Gastrocnemius medialis (tissue), 4 donors: ENCODE measurements at regions not wholly inside any gene's neighbourhood (a gene's known extent, or its start where the extent isn't known, plus 50 kb on each side); places are given as distances from the start of the nearest gene placed in this dataset.

Experiments used
- ATAC-seq, 2 donors: fragments of 150-250 bp; one replicate each; pipeline ENCODE4 v1.9.1; 2016
- DNase-seq, 2 donors: peaks; one replicate each; pipeline ENCODE4 v3.0.0-alpha.2; 2019
- H3K27ac ChIP-seq, 4 donors: fragments of 200-600 bp; sonication (generic); 1 replicate in 1 of 4; 2 replicates in 3 of 4; pipeline ENCODE4 v1.5.1; 2016 to 2018; ENCODE audit warnings: mild to moderate bottlenecking in 2 of 4, moderate library complexity in 1 of 4
- H3K27me3 ChIP-seq, 3 donors: fragments of 200-600 bp; sonication (generic) in 2 of 3; 1 replicate in 1 of 3; 2 replicates in 2 of 3; pipeline versions ENCODE4 v1.5.1 to v1.6.0; 2016 to 2019; ENCODE audit warnings: mild to moderate bottlenecking in 1 of 3, moderate library complexity in 1 of 3
- H3K36me3 ChIP-seq, 2 donors: fragments of 200-600 bp; sonication (generic) in 1 of 2; one replicate each; pipeline ENCODE4 v1.5.1; 2017 to 2018
- H3K4me1 ChIP-seq, 2 donors: fragments of 200-600 bp; sonication (generic) in 1 of 2; one replicate each; pipeline ENCODE4 v1.5.1; 2016 to 2017; ENCODE audit warnings: mild to moderate bottlenecking in 2 of 2
- H3K4me3 ChIP-seq, 4 donors: fragments of 200-600 bp; sonication (generic) in 3 of 4; 1 replicate in 1 of 4; 2 replicates in 3 of 4; pipeline ENCODE4 v1.5.1; 2016 to 2019; ENCODE audit warnings: mild to moderate bottlenecking in 2 of 4
- H3K9me3 ChIP-seq, 3 donors: fragments of 200-600 bp; sonication (generic) in 2 of 3; 1 replicate in 1 of 3; 2 replicates in 2 of 3; pipeline ENCODE4 v1.5.1; 2016 to 2019
- POLR2A ChIP-seq, 2 donors: fragments of 450-650 bp; IDR thresholded peaks; one replicate each; pipeline ENCODE4 v1.6.1; 2017; ENCODE audit warnings: antibody characterized with exemption in 2 of 2, mild to moderate bottlenecking in 2 of 2, moderate library complexity in 2 of 2
- in situ Hi-C, 4 donors: fragments of 200-750 bp; cut with MboI; loops; one replicate each; pipeline versions ENCODE4 v1.15.0 to v1.8.0; 2017; ENCODE audit warnings: low sequenced_read_pairs in 4 of 4
- intact Hi-C: fragments of 100-400 bp; cut with DNase I; formaldehyde crosslinking; loops from one replicate; pipeline ENCODE4 v1.15.1; 2023; ENCODE audit warnings: low total_unique reads
- TF ChIP-seq, protein P1 (sequence below), 5 experiments: fragments of 450-650 bp in 3 of 5; fragments of 200-600 bp in 2 of 5; sonication (generic) in 2 of 5; IDR thresholded peaks in 4 of 5; conservative IDR thresholded peaks in 1 of 5; 1 replicate in 4 of 5; 2 replicates in 1 of 5; pipeline ENCODE4 v1.5.1; 2016 to 2019; ENCODE audit warnings: antibody characterized with exemption in 5 of 5, mild to moderate bottlenecking in 3 of 5, moderate library complexity in 3 of 5

DNA sequence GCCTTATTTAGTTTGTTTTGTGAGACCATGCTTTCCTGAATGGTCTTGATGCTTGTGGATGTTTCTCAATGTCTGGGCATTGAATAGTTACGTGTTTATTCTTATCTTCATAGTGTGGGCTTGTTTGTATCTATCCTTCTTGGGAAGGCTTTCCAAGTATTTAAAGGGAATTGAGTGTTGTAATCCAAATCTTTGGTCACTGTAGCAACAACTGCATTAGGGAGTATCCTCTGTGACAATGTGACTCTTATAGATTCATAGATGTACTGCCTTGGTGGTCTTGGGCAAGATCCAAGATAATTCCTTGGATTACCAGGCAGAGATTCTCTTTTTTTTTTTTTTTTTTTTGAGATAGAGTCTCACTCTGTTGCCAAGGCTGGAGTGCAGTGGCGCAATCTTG is 598.4 kb downstream of the CBLN4 start:
- intact Hi-C loops = no loop called here

DNA sequence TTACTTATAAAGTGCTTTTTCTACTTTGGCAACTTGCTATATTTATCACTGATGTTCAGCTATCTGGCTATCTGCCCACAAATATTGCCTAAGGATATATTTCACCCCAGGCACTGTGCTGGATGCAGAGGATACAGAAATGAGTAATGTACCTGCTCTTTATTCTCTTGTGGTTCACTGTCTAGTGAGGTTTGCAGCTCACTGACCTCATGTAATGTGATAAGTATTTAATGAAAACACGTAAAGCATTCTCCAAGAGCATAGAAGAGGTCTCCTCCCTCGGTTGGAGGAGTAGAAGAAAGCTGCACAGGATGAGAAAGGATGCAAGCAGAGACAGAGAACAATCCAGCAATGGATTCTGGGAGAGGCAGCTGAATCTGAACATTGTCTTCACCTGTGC is 610.7 kb downstream of the CBLN4 start:
- DNase-seq (no peak), ATAC-seq (no peak)
- no peaks in the 10 kb centered on the region for H3K36me3 ChIP-seq
- TF ChIP-seq, protein P1, sequence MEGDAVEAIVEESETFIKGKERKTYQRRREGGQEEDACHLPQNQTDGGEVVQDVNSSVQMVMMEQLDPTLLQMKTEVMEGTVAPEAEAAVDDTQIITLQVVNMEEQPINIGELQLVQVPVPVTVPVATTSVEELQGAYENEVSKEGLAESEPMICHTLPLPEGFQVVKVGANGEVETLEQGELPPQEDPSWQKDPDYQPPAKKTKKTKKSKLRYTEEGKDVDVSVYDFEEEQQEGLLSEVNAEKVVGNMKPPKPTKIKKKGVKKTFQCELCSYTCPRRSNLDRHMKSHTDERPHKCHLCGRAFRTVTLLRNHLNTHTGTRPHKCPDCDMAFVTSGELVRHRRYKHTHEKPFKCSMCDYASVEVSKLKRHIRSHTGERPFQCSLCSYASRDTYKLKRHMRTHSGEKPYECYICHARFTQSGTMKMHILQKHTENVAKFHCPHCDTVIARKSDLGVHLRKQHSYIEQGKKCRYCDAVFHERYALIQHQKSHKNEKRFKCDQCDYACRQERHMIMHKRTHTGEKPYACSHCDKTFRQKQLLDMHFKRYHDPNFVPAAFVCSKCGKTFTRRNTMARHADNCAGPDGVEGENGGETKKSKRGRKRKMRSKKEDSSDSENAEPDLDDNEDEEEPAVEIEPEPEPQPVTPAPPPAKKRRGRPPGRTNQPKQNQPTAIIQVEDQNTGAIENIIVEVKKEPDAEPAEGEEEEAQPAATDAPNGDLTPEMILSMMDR (IDR thresholded peaks at IDR 0.05 in 4 of 5, conservative IDR thresholded peaks at IDR 0.05 in 1 of 5) = no peak
- no peak for TF ChIP-seq POLR2A (IDR thresholded peaks at IDR 0.05)
- no peak overlapping the region for H3K4me3 ChIP-seq
- no peaks in the 10 kb centered on the region for H3K4me1 ChIP-seq
- H3K27me3 ChIP-seq = no peaks in the 10 kb centered on the region
- intact Hi-C loops = no loop called here
- H3K27ac ChIP-seq = no peak overlapping the region
- in situ Hi-C loops = no loop called here
- no peaks in the 10 kb centered on the region for H3K9me3 ChIP-seq

More for the DNA sequence above, 598.4 kb downstream of the CBLN4 start:
- H3K27ac ChIP-seq = no peak overlapping the region
- no peak for ATAC-seq
- no peak overlapping the region for H3K4me3 ChIP-seq
- H3K27me3 ChIP-seq = no peaks in the 10 kb centered on the region
- TF ChIP-seq, protein P1 (IDR thresholded peaks at IDR 0.05 in 4 of 5, conservative IDR thresholded peaks at IDR 0.05 in 1 of 5) = no peak
- no peak for TF ChIP-seq POLR2A (IDR thresholded peaks at IDR 0.05)
- H3K9me3 ChIP-seq = no peaks in the 10 kb centered on the region
- H3K36me3 ChIP-seq = no peaks in the 10 kb centered on the region
- in situ Hi-C loops = no loop called here
- no peaks in the 10 kb centered on the region for H3K4me1 ChIP-seq
- no peak for DNase-seq

DNA sequence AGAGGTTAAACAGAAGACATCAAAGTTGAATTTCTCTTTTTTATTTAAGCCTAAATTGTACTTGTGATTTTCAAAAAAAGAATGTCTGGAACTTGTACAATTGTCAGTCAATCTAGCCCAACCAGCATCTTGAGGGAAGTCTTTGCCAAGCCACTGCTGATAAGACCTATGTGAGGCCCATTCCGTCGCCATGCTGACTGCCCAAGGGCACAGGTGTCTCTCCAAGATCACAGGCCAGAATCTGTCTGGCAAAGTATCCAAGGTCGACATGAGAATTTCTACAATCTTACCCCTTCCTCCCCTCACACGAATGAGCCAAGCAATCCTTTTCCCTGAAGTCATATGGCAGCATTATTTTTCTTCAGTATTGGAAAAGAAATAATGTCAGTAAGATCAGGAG is 614.5 kb downstream of the CBLN4 start:
- no peak for ATAC-seq
- Histone ChIP-seq H3K27ac (no peak overlapping the region), H3K4me3 (no peak overlapping the region), H3K4me1 (no peaks in the 10 kb centered on the region), H3K9me3 (no peaks in the 10 kb centered on the region), H3K36me3 (no peaks in the 10 kb centered on the region), H3K27me3 (no peaks in the 10 kb centered on the region)
- TF ChIP-seq, protein P1 (IDR thresholded peaks at IDR 0.05 in 4 of 5, conservative IDR thresholded peaks at IDR 0.05 in 1 of 5) = no peak
- TF ChIP-seq POLR2A (IDR thresholded peaks at IDR 0.05) = no peak
- intact Hi-C loops = no loop called here
- in situ Hi-C loops = no loop called here
- DNase-seq = no peak

DNA sequence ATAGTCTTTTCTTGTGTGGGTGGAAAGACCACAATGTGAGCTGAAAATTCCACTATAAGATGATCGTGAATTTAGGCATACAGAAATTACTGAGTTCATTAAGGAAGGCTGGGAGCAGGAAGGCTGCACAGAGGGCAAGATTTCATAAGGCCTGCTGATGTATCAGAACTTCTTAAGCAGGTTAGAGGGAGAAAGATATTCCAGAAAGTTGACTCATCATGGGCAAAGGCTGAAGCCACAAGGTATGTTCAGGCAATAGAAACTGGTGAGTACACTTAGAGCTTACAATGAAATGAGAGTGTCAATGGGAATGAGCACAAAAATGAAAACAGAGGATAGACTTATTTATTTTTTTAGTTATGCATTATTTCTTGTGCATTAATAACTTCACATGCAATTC is 618.6 kb downstream of the CBLN4 start:
- Histone ChIP-seq H3K9me3 (no peaks in the 10 kb centered on the region), H3K4me3 (no peak overlapping the region), H3K4me1 (no peaks in the 10 kb centered on the region), H3K27me3 (no peaks in the 10 kb centered on the region), H3K27ac (no peak overlapping the region), H3K36me3 (no peaks in the 10 kb centered on the region)
- no peak for TF ChIP-seq POLR2A (IDR thresholded peaks at IDR 0.05)
- TF ChIP-seq, protein P1 (IDR thresholded peaks at IDR 0.05 in 4 of 5, conservative IDR thresholded peaks at IDR 0.05 in 1 of 5) = no peak
- intact Hi-C loops (no loop called here), in situ Hi-C loops (no loop called here)
- DNase-seq (no peak), ATAC-seq (no peak)

DNA sequence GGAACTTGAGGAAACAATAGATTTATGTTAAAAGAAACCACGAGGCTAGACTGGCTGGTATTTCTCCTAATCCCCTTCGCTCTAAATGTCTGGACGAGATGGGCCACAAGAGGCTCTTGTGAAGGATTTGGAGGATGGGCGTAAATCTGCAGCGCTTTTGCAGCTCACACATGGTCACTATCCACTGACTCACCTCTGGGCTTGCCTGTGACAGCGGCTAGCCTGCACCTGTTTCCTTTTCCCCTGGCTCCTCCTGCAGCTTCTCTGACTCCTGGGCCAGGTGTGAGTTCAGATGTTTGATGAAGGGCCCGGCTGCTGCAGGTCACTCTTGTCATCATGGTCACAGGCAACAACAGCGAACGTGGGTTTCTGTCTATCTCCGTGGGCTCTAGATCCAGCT is 629.4 kb downstream of the CBLN4 start:
- no peaks in the 10 kb centered on the region for H3K4me1 ChIP-seq
- no peak for TF ChIP-seq POLR2A (IDR thresholded peaks at IDR 0.05)
- TF ChIP-seq, protein P1 (IDR thresholded peaks at IDR 0.05 in 4 of 5, conservative IDR thresholded peaks at IDR 0.05 in 1 of 5) = no peak
- no peak overlapping the region for H3K27ac ChIP-seq
- DNase-seq = no peak
- in situ Hi-C loops (no loop called here), intact Hi-C loops (no loop called here)
- H3K27me3 ChIP-seq = no peaks in the 10 kb centered on the region
- no peaks in the 10 kb centered on the region for H3K36me3 ChIP-seq
- no peak for ATAC-seq
- H3K4me3 ChIP-seq = no peak overlapping the region
- H3K9me3 ChIP-seq = no peaks in the 10 kb centered on the region
